GM12878 (cell line): ENCODE measurements at regions not wholly inside any gene's neighbourhood (a gene's known extent, or its start where the extent isn't known, plus 50 kb on each side); places are given as distances from the start of the nearest gene placed in this dataset.

Experiments
- ATAC-seq: fragments of 200-7000 bp; cut with Tn5 transposase; 3 replicates; pipeline ENCODE4 v1.9.1; 2020; ENCODE audit warnings: mild to moderate bottlenecking, moderate library complexity
- BruUV-seq: library from RNA; stranded (reverse); fragments of 400-500 nt; replicated peaks from 2 replicates; lab custom pipeline; 2021; lab: Mats Ljungman, UMichigan
- CTCF ChIA-PET: fragments of 300-600 bp; sonication (Branson Sonifier 250); formaldehyde crosslinking; extraction: SDS; loops from one replicate; lab custom pipeline; 2021; ENCODE audit warnings: inconsistent platforms; lab: Yijun Ruan, JAX
- POLR2A ChIA-PET: fragments of 350-600 bp; formaldehyde crosslinking; extraction: SDS; loops from one replicate; lab custom pipeline; 2021; ENCODE audit warnings: inconsistent platforms; lab: Charles Lee
- RAD21 ChIA-PET: fragments of 300-600 bp; sonication (Branson Sonifier 250); formaldehyde crosslinking; loops from one replicate; lab custom pipeline; 2023; ENCODE audit warnings: antibody characterized with exemption; ENCODE audit not compliant: unreplicated experiment; lab: Charles Lee
- SMC1A ChIA-PET: fragments of 300-600 bp; sonication (Branson Sonifier 250); formaldehyde crosslinking; loops from one replicate; lab custom pipeline; 2023; ENCODE audit not compliant: unreplicated experiment, uncharacterized antibody; lab: Charles Lee
- DNase-seq: peaks from one replicate; pipeline ENCODE4 v3.0.0-alpha.2; 2011; ENCODE audit warnings: low read depth, low spot score
- FAIRE-seq: peaks from 3 replicates; lab custom pipeline; 2011; peaks lifted over from hg19 to GRCh38; lab: Jason Lieb, UNC
- H2AFZ ChIP-seq: 2 replicates; pipeline ENCODE4 v1.6.0; 2011; ENCODE audit warnings: low read depth, low read length, control low read depth; ENCODE audit not compliant: control insufficient read depth
- H3K27ac ChIP-seq: 2 replicates; pipeline ENCODE4 v1.5.1; 2011; ENCODE audit warnings: control low read depth; ENCODE audit not compliant: control insufficient read depth, insufficient read depth
- H3K27me3 ChIP-seq, 2 experiments: replicated peaks in 1 of 2; 2 replicates each; pipeline versions ENCODE4 v1.6.0 to v1.6.1; 2011; ENCODE audit warnings: low read length in 1 of 2; ENCODE audit not compliant: control insufficient read depth in 2 of 2, insufficient read depth in 2 of 2
- H3K36me3 ChIP-seq, 2 experiments: 2 replicates each; pipeline ENCODE4 v1.5.1; 2011; ENCODE audit warnings: low read length in 1 of 2; ENCODE audit not compliant: control insufficient read depth in 2 of 2, insufficient read depth in 2 of 2
- H3K4me1 ChIP-seq: 2 replicates; pipeline ENCODE4 v1.6.1; 2011; ENCODE audit warnings: mild to moderate bottlenecking, low read length, moderate library complexity, mixed read lengths; ENCODE audit not compliant: control insufficient read depth, insufficient read depth
- H3K4me2 ChIP-seq: 2 replicates; pipeline ENCODE4 v1.6.0; 2011; ENCODE audit warnings: control low read depth; ENCODE audit not compliant: control insufficient read depth, insufficient read depth
- H3K4me3 ChIP-seq: fragments of 200-600 bp; sonication (generic); 2 replicates; pipeline ENCODE4 v1.5.1; 2016
- H3K79me2 ChIP-seq: 2 replicates; pipeline ENCODE4 v1.6.0; 2011; ENCODE audit warnings: low read length; ENCODE audit not compliant: control insufficient read depth, insufficient read depth
- H3K9ac ChIP-seq: 2 replicates; pipeline ENCODE4 v1.8.0; 2011; ENCODE audit warnings: low read length, control low read depth, mixed read lengths; ENCODE audit not compliant: control insufficient read depth, insufficient read depth
- H3K9me3 ChIP-seq: replicated peaks from 3 replicates; pipeline ENCODE4 v1.5.1; 2011; ENCODE audit warnings: mild to moderate bottlenecking, low read length; ENCODE audit not compliant: control insufficient read depth, insufficient read depth
- H4K20me1 ChIP-seq: 2 replicates; pipeline ENCODE4 v1.6.0; 2011; ENCODE audit not compliant: control insufficient read depth, insufficient read depth
- ATF7 ChIP-seq: fragments of 450-650 bp; IDR thresholded peaks from 2 replicates; pipeline ENCODE4 v1.6.1; 2016; ENCODE audit warnings: low read depth, mild to moderate bottlenecking
- CUX1 ChIP-seq: IDR thresholded peaks from 2 replicates; pipeline ENCODE4 v1.6.1; 2012; ENCODE audit warnings: improper control_type of control experiment, low read depth, low read length; ENCODE audit not compliant: insufficient replicate concordance
- EED ChIP-seq: sonication (generic); IDR thresholded peaks from 2 replicates; pipeline ENCODE4 v1.6.1; 2016; ENCODE audit warnings: antibody characterized with exemption, low read depth
- HCFC1 ChIP-seq: fragments of 150-350 bp; IDR thresholded peaks from 2 replicates; pipeline ENCODE4 v1.6.1; 2014; ENCODE audit warnings: low read length
- MTA2 ChIP-seq: fragments of 450-650 bp; IDR thresholded peaks from 2 replicates; pipeline ENCODE4 v1.6.1; 2016; ENCODE audit warnings: low read depth, mild to moderate bottlenecking, moderate library complexity
- NFXL1 ChIP-seq: fragments of 450-650 bp; IDR thresholded peaks from 2 replicates; pipeline ENCODE4 v1.6.1; 2017; ENCODE audit warnings: antibody characterized with exemption, mild to moderate bottlenecking, borderline replicate concordance
- POLR2AphosphoS5 ChIP-seq: IDR thresholded peaks from 2 replicates; pipeline ENCODE4 v1.6.1; 2011; ENCODE audit warnings: mild to moderate bottlenecking, low read length, inconsistent platforms
- RFX5 ChIP-seq: IDR thresholded peaks from 2 replicates; pipeline ENCODE4 v1.6.1; 2011; ENCODE audit warnings: low read depth, low read length, improper control_type of control experiment
- ZBTB11 ChIP-seq: fragments of 450-650 bp; formaldehyde crosslinking; IDR thresholded peaks from 2 replicates; pipeline ENCODE4 v1.5.0; 2022; ENCODE audit warnings: mild to moderate bottlenecking, missing genetic modification characterization
- ZZZ3 ChIP-seq: IDR thresholded peaks from 2 replicates; pipeline ENCODE4 v1.6.1; 2011; ENCODE audit warnings: low read depth; ENCODE audit not compliant: control insufficient read depth, insufficient read length
- WGBS: methylation state at CpG from one replicate; pipeline ENCODE4 v1.1.6; 2016; ENCODE audit warnings: low lambda C conversion rate; ENCODE audit not compliant: insufficient replicate concordance, insufficient coverage; ENCODE audit errors: missing lambda C conversion rate; 5-methylcytosine and 5-hydroxymethylcytosine counted together
- in situ Hi-C: fragments of 300-500 bp; cut with MboI; formaldehyde crosslinking; loops from 9 replicates; pipeline ENCODE4 v1.14.3; 2018; ENCODE audit warnings: mixed read lengths
- intact Hi-C: fragments of 100-400 bp; cut with micrococcal nuclease; formaldehyde crosslinking; loops from one replicate; pipeline ENCODE4 v1.14.2; 2022; ENCODE audit not compliant: unreplicated experiment
- TF ChIP-seq, protein P1 (sequence below): fragments of 150-350 bp; IDR thresholded peaks from 2 replicates; pipeline ENCODE4 v1.6.1; 2016; ENCODE audit warnings: low read depth, low read length
- TF ChIP-seq, protein P2 (sequence below): IDR thresholded peaks from 2 replicates; pipeline ENCODE4 v1.6.1; 2011; ENCODE audit warnings: low read depth, mild to moderate bottlenecking, low read length, moderate library complexity, borderline replicate concordance; ENCODE audit errors: extremely low read depth

GRCh38 chr11:45365961-45366618 is 79.9 kb upstream of the SYT13 start:
- Histone ChIP-seq H3K9me3 (no peaks in the 10 kb centered on the region), H3K4me2 (no peak overlapping the region), H3K79me2 (no peaks in the 10 kb centered on the region), H3K4me3 (no peak overlapping the region), H3K27ac (no peak overlapping the region), H3K9ac (no peak overlapping the region), H3K4me1 (no peaks in the 10 kb centered on the region), H2AFZ (no peak overlapping the region), H3K27me3 (peaks cover 0 to 2% of the 10 kb centered on the region in 2 experiments; a peak in 3 of 4 replicates), H3K36me3 (no peaks in the 10 kb centered on the region), H4K20me1 (no peaks in the 10 kb centered on the region)
- POLR2A ChIA-PET = no interaction called here
- intact Hi-C loops = no loop called here
- BruUV-seq = no TSS peak
- in situ Hi-C loops = no loop called here
- RAD21 ChIA-PET = no interaction called here
- CTCF ChIA-PET = interaction anchor here (1.1 to 1.2 kb wide), 2 partner anchors 290 to 405 kb away, joined by 3 to 4 read pairs; no protein-coding TSS in a partner anchor
- SMC1A ChIA-PET = no interaction called here
- no peak for FAIRE-seq
- 40% methylated on average over 16 of the region's 16 CpGs for WGBS
- DNase-seq = no peak
- ATAC-seq = no peak
- TF ChIP-seq ZBTB11 (CRISPR knock-in tag) (no peak), MTA2 (no peak), POLR2AphosphoS5 (no peak), ZZZ3 (no peak), CUX1 (no peak), RFX5 (no peak), EED (no peak), HCFC1 (no peak), ATF7 (no peak), NFXL1 (no peak)
- TF ChIP-seq, protein P1, sequence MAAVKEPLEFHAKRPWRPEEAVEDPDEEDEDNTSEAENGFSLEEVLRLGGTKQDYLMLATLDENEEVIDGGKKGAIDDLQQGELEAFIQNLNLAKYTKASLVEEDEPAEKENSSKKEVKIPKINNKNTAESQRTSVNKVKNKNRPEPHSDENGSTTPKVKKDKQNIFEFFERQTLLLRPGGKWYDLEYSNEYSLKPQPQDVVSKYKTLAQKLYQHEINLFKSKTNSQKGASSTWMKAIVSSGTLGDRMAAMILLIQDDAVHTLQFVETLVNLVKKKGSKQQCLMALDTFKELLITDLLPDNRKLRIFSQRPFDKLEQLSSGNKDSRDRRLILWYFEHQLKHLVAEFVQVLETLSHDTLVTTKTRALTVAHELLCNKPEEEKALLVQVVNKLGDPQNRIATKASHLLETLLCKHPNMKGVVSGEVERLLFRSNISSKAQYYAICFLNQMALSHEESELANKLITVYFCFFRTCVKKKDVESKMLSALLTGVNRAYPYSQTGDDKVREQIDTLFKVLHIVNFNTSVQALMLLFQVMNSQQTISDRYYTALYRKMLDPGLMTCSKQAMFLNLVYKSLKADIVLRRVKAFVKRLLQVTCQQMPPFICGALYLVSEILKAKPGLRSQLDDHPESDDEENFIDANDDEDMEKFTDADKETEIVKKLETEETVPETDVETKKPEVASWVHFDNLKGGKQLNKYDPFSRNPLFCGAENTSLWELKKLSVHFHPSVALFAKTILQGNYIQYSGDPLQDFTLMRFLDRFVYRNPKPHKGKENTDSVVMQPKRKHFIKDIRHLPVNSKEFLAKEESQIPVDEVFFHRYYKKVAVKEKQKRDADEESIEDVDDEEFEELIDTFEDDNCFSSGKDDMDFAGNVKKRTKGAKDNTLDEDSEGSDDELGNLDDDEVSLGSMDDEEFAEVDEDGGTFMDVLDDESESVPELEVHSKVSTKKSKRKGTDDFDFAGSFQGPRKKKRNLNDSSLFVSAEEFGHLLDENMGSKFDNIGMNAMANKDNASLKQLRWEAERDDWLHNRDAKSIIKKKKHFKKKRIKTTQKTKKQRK = no peak
- TF ChIP-seq, protein P2, sequence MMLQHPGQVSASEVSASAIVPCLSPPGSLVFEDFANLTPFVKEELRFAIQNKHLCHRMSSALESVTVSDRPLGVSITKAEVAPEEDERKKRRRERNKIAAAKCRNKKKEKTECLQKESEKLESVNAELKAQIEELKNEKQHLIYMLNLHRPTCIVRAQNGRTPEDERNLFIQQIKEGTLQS = no peak
